Motor neuron (in vitro differentiated cells): ENCODE measurements at regions not wholly inside any gene's neighbourhood (a gene's known extent, or its start where the extent isn't known, plus 50 kb on each side); places are given as distances from the start of the nearest gene placed in this dataset.

Experiments used
- ATAC-seq, 8 experiments: fragments of 200-7000 bp; cut with Tn5 transposase; replicated peaks in 6 of 8; 2 replicates each; pipeline ENCODE4 v1.8.0; 2021; ENCODE audit warnings: mild to moderate bottlenecking in 8 of 8, moderate library complexity in 8 of 8
- H3K27ac ChIP-seq, 2 donors: fragments of 250-450 bp; sonication (Bioruptor Pico); 2 replicates each; pipeline ENCODE4 v1.9.0; 2021; ENCODE audit warnings: antibody characterized with exemption in 2 of 2, mild to moderate bottlenecking in 2 of 2, moderate library complexity in 1 of 2
- H3K4me1 ChIP-seq, 2 donors: fragments of 250-450 bp; sonication (Bioruptor Pico); replicated peaks in 1 of 2; 2 replicates each; pipeline ENCODE4 v1.6.1; 2021; ENCODE audit warnings: antibody characterized with exemption in 2 of 2, mild to moderate bottlenecking in 2 of 2, moderate library complexity in 1 of 2
- H3K4me3 ChIP-seq, 5 donors: fragments of 250-450 bp; sonication (Bioruptor Pico); 2 replicates each; pipeline ENCODE4 v1.9.0; 2021; ENCODE audit warnings: antibody characterized with exemption in 5 of 5, mild to moderate bottlenecking in 5 of 5, moderate library complexity in 4 of 5
- WGBS, 10 experiments: fragments of 450-650 bp; shearing (Covaris generic); methylation state at CpG; one replicate each; pipeline ENCODE4 v1.0.0; 2022; 5-methylcytosine and 5-hydroxymethylcytosine counted together
- in situ Hi-C, 9 experiments: fragments of 400-800 bp; cut with MboI; loops; one replicate each; pipeline ENCODE4 v1.15.0; 2021; ENCODE audit warnings: low sequenced_read_pairs in 9 of 9, low pct_unique_long_range_greater_than_20kb in 2 of 9; ENCODE audit not compliant: unreplicated experiment in 9 of 9

DNA sequence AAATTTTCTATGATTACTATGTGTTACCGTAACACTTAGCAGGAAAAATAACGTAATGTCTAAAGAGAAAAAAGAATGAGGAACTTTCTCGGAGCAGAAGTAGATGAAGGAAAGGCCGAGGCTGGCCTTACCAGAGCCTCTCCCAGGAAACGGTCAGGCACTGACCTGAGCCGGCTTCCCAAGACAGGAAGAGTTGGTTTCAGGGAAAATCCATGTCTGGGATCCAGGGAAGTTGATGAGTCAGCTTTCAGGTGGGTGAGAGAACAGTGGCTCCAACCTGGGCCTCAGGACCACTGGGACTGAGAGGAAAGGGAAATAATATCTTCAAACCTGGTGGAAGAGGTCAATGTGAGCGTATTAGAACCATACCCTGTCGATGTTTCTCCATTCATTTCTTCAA lies 93.3 kb upstream of the UBL3 start:
- ATAC-seq, result peak in 2 of 8 experiments; percentile 34 to 47
- 47 to 100% (median 73%) methylated on average over 2 to 8 of the region's 8 CpGs; no CpG with 5 or more reads in 1 of the 10 experiments for WGBS, 10 experiments
- peak overlapping the region in 1 of 2 donors; percentile 30 for H3K27ac ChIP-seq
- no peak overlapping the region for H3K4me3 ChIP-seq
- peaks cover 11 to 18% of the 10 kb centered on the region in 2 donors for H3K4me1 ChIP-seq
- in situ Hi-C loops, result no loop called here

DNA sequence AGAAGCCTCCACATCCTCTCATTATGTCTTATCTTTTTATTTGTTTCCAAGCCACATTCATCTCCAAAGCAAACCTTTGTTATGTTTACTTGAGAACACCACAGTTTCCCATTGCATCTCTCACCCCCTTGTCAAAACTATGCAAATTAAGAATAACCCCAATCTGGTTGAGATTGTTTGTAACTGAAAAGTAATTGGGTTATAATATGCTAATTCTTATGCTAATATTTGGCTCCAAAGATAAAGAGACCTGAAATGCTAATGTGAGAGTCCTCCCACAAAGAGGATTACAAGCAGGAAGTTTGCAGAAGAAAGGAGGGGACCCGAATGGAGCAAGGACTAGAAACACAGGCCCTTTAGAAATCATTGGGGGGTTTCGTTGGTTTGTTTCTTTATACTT lies 92.9 kb upstream of the UBL3 start:
- Histone ChIP-seq H3K4me3 (no peak overlapping the region), H3K27ac (no peak overlapping the region), H3K4me1 (peaks cover 11 to 18% of the 10 kb centered on the region in 2 donors)
- in situ Hi-C loops, result no loop called here
- 0 to 64% (median 48%) methylated on average over 1 to 2 of the region's 2 CpGs for WGBS, 10 experiments
- ATAC-seq, result peak in 3 of 8 experiments; percentile 32 to 73 (median 57)

DNA sequence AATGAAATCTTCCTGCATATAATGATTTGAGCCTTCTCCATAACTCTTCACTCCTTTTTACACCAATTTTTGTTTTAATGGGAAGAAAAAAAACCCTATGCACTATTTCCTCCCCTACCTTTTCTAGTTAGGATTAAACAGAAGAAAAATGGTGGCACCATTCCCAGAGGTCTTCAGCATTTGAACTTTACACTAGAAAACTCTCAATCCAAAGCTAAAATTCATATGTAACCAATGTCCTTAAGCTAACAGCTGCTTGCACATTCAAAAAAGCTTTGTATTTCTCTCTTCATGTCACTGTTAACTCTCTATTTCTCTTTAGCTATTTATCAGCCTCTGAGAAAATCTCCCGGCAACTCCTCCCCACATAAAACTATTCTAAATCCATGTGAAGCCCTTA lies 90.3 kb upstream of the UBL3 start:
- in situ Hi-C loops, result no loop called here
- no peak for ATAC-seq
- peaks cover 8 to 15% of the 10 kb centered on the region in 2 donors for H3K4me1 ChIP-seq
- WGBS, 10 experiments, result 71 to 100% (median 83%) methylated on average over 1 of the region's 1 CpG; no CpG with 5 or more reads in 3 of the 10 experiments
- H3K4me3 ChIP-seq, result no peak overlapping the region
- H3K27ac ChIP-seq, result no peak overlapping the region

DNA sequence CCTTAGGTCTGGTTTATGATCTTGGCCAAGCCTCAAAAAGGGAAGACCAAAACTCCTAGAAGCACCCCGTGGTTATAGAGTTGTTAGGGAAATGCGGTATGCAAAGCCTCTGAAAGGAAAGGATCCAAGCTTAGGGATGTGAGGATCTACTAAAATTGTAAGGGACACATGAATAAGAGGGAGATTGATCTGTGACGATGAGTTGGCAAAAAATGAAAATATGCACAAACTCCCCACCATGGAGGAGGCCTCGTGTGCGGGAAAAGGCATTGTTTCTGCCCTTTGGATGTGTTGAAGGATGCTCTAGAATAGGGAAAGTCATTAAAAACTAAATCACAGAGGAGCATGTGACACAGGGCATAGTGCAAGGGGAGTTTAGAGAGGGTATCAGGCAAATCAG lies 88.7 kb upstream of the UBL3 start:
- in situ Hi-C loops, result no loop called here
- H3K27ac ChIP-seq, result no peak overlapping the region
- ATAC-seq, result no peak
- WGBS, 10 experiments, result 17 to 88% (median 72%) methylated on average over 1 to 5 of the region's 5 CpGs; no CpG with 5 or more reads in 2 of the 10 experiments
- H3K4me1 ChIP-seq, result peaks cover 9 to 13% of the 10 kb centered on the region in 2 donors
- H3K4me3 ChIP-seq, result no peak overlapping the region

DNA sequence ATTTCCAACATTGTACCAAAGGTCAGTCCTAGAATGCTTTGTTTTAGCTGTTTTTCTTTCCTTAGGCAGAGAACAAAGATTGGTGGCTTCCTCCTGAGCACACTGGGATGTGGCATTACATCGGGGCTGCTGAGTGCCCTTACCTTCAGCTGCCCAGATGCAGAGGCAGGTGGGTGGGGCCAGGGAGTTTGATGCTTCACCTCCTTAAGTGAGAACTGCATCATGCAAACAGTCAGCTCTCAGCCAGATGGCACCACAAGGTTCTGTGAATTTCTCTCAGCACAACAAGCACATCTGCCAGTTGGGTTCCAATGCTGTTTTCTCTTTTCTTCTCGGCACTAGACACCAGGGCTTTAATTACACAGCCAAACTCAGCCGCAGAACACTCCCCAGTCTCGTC lies 87.4 kb upstream of the UBL3 start:
- no peak for ATAC-seq
- Histone ChIP-seq H3K27ac (no peak overlapping the region), H3K4me3 (no peak overlapping the region), H3K4me1 (peaks cover 7 to 9% of the 10 kb centered on the region in 2 donors)
- WGBS, 10 experiments, result 50 to 100% (median 85%) methylated on average over 1 to 3 of the region's 4 CpGs; no CpG with 5 or more reads in 6 of the 10 experiments
- in situ Hi-C loops, result no loop called here

DNA sequence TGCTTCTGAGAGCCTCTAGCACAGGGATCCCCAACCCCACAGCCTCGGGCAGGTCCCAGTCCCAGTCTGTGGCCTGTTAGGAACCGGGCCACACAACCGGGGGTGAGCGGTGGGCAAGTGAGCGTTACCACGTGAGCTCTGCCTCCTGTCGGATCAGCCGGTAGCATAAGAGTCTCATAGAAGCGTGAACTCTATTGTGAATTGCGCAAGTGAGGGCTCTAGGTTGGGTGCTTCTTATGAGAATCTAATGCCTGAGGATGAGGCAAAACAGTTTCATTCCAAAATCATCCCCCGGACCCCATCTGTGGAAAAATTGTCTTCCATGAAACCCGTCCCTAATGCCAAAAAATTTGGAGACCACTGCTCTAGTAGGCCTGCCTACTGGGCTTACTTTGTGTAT lies 87.0 kb upstream of the UBL3 start:
- Histone ChIP-seq H3K4me3 (no peak overlapping the region), H3K27ac (no peak overlapping the region), H3K4me1 (peaks cover 7 to 9% of the 10 kb centered on the region in 2 donors)
- WGBS, 10 experiments, result 66 to 100% (median 90%) methylated on average over 1 to 11 of the region's 12 CpGs; no CpG with 5 or more reads in 4 of the 10 experiments
- no peak for ATAC-seq
- in situ Hi-C loops, result no loop called here

DNA sequence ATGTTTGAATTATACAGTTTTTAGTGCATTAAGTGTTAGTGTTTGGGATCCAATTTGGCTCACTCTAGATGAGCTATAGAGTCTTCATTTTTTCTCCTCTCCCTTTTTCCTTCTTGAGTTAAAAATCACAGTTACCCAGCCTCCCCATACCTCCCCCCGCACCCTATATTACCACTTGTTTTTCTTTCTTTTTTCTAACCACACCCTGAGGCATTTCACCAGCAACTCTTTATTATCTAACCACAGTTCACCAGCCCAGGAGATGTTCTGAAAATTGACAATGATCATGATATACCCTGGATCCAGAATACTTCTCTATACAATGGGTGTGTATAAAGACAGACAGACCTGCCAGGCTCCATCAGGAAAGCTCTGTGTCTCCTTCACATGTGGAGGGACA lies 86.5 kb upstream of the UBL3 start:
- in situ Hi-C loops, result no loop called here
- Histone ChIP-seq H3K4me3 (no peak overlapping the region), H3K4me1 (peaks cover 7 to 9% of the 10 kb centered on the region in 2 donors), H3K27ac (no peak overlapping the region)
- WGBS, 10 experiments, result 44 to 100% (median 100%) methylated on average over 1 of the region's 1 CpG; no CpG with 5 or more reads in 5 of the 10 experiments
- no peak for ATAC-seq

DNA sequence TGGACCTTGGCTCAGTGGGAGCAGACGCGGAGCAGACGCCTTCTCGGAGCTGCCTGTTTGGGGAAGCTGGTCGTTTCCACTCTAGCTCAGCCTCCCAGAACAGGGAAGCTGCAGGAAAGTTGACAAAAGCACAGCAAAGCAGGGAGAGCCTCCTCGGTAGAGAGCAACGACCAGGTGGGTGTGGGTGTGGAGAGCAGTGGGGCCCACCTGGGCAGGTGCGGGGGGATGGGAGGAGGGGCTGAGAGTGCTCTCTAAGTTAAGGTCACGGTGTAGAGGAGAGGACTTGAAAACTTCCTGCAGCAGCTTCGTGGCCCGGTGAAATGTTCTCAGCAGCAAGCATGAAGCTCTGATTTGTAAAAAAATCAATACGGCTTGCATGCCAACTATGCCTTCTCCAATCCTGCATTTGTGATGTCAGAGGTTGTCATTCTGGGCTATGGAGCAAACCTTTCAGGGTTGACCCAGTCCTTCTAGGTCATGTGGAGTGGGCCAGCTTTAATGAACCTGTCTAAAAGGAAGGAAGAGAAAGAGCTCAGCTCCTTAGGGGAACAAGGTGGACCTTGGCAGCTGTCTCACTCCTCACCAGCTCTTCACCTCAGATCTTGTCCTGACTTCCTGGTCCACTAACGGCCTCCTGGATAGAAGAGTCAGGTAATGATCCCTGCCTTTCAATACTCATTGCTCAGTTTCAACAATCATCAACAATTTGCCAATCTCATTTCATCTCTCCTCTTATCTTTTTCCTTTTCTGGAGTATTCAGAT lies 85.8 kb upstream of the UBL3 start:
- no peak overlapping the region for H3K4me3 ChIP-seq
- in situ Hi-C loops, result no loop called here
- WGBS, 10 experiments, result 0 to 83% (median 60%) methylated on average over 1 to 4 of the region's 13 CpGs; no CpG with 5 or more reads in 1 of the 10 experiments
- ATAC-seq, result no peak
- H3K4me1 ChIP-seq, result peaks cover 4 to 9% of the 10 kb centered on the region in 2 donors
- H3K27ac ChIP-seq, result no peak overlapping the region

DNA sequence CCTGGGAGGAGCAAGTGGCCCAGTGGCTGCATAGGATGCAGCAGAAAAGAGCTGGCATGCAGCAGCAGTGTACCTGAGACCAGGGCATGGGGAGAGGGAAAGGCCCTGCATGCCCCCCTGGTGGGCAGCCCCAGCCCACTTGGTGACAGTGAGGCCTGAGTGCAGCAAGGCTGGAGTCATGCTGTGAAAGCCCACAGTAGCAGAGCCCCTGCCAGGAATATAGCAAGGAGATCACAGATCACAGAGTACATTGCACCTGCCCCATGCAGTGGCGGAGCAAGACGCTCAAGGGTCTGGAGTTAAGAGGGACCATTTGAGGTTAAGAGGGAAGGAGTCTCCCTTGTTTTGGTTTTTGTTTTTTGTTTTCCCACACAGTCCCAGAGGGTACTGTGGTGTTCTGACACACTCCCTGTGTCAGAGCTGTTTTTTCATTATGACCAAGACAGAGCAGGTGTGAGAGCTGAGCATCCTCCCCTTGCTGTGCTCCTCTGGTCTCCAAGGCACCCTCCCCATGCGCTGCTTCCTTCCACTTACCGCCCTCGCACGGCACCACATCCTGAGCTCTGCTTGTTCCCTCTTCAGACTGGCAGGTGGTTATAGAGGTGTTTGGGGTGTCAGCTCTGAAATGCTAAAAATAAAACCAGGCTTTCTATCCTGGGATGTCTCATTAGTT lies 85.0 kb upstream of the UBL3 start:
- peak in 5 of 8 experiments; percentile 25 to 43 (median 32) for ATAC-seq
- H3K27ac ChIP-seq, result no peak overlapping the region
- in situ Hi-C loops, result no loop called here
- WGBS, 10 experiments, result 63 to 82% (median 76%) methylated on average over 5 to 6 of the region's 6 CpGs; no CpG with 5 or more reads in 7 of the 10 experiments
- no peak overlapping the region for H3K4me3 ChIP-seq
- peaks cover 4 to 9% of the 10 kb centered on the region in 2 donors for H3K4me1 ChIP-seq

DNA sequence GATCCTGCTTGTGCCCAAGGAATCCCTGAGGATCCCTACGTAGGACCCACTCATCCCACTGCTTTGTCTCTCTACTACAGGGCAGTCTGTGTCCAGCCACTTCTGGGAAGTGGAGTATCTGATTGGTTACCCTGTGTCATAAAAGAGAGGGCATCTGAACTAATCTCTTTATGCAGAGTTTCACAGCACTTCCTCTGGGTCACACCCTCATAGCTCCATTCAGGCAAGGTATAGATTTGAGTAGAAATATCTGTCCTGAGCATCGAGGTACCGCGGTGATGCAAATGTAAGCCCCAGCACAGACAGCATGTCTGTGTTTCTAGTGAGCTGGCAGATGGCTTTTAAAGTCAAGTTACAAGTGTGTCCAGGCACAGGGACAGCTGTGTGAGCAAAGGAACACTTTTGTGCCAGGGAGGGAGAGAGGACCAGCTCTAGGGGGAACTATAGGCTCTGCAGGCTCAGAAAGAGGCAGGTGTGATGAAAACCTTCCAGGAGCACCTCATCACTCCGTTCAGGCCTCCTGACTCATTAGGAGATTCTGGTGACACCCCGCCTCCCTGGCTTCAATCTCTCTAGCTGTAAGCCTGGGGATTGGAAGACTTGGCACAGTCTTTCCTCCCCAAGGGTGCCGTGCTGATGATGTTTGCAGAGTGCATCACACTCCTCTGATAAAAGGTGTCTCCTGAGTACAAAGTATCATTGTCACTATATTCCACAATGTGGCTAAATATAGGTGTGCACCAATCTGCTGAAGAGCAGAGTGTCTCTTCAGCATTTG lies 84.3 kb upstream of the UBL3 start:
- in situ Hi-C loops, result no loop called here
- ATAC-seq, result peak in 5 of 8 experiments; percentile 14 to 39 (median 23)
- no peak overlapping the region for H3K27ac ChIP-seq
- WGBS, 10 experiments, result 0 to 100% (median 80%) methylated on average over 1 to 7 of the region's 7 CpGs
- no peak overlapping the region for H3K4me3 ChIP-seq
- H3K4me1 ChIP-seq, result peaks cover 4 to 9% of the 10 kb centered on the region in 2 donors

DNA sequence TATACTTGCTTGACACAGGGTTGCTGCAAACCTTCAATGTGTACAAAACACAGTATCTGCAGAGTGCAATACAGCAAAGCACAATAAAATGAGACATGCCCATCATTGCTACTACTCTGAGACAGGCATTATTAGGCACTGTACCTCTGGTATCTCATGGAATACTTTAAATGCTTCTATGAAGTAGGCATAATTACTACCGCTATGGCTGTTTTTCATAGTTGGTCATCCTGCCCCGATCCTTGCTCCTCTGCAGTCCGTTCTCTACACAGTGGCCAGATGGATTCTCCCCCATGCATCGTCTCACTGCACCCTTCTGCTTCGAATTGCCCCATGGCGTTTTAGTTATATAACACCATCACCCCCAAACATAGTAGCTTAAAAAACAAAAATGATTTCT lies 83.0 kb upstream of the UBL3 start:
- Histone ChIP-seq H3K27ac (no peak overlapping the region), H3K4me3 (no peak overlapping the region), H3K4me1 (peaks cover 4 to 9% of the 10 kb centered on the region in 2 donors)
- no peak for ATAC-seq
- WGBS, 10 experiments, result 80 to 100% (median 98%) methylated on average over 1 to 4 of the region's 6 CpGs; no CpG with 5 or more reads in 2 of the 10 experiments
- in situ Hi-C loops, result no loop called here

DNA sequence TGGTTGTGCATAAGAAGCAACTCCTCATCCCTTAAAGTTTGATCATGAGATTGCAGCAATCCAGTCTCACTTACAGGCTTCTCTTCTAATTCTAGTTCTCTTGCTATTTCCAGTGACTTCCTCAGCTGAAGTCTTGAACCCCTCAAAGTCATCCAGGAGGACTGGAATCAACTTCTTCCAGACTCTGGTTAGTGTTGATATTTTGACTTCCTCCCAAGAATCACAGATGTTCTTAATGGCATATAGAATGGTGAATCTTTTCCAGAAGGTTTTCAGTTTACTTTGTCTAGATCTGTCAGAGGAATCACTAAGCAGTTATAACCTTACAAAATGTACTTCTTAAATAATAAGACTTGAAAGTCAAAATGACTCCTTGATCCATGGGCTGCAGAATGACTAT lies 81.3 kb upstream of the UBL3 start:
- Histone ChIP-seq H3K4me3 (no peak overlapping the region), H3K27ac (no peak overlapping the region), H3K4me1 (peaks cover 4 to 9% of the 10 kb centered on the region in 2 donors)
- ATAC-seq, result no peak
- in situ Hi-C loops, result no loop called here
